C4-2B (cell line): ENCODE measurements at regions not wholly inside any gene's neighbourhood (a gene's known extent, or its start where the extent isn't known, plus 50 kb on each side); places are given as distances from the start of the nearest gene placed in this dataset.

Experiments
- CTCF ChIP-seq: fragments of 450-650 bp; conservative IDR thresholded peaks from 2 replicates; pipeline ENCODE4 v1.5.1; 2017; ENCODE audit warnings: mild to moderate bottlenecking
- ZFX ChIP-seq: fragments of 450-650 bp; IDR thresholded peaks from 2 replicates; pipeline ENCODE4 v1.6.1; 2017

GRCh38 chr7:120077777-120078176 is 195.2 kb upstream of the KCND2 start:
- TF ChIP-seq ZFX: no peak
- TF ChIP-seq CTCF: no peak
